Stomach (tissue), 8 donors: ENCODE measurements at regions not wholly inside any gene's neighbourhood (a gene's known extent, or its start where the extent isn't known, plus 50 kb on each side); places are given as distances from the start of the nearest gene placed in this dataset.
A peak's percentile ranks its signal among the peaks of the same experiment; 100 is the strongest.

Source experiments
- DNase-seq, 2 donors: peaks; one replicate each; pipeline versions ENCODE4 v3.0.0 to v3.0.0-alpha.2; 2013 to 2019
- H3K27ac ChIP-seq, 5 donors: fragments of 200-600 bp in 4 of 5; sonication (generic) in 4 of 5; one replicate each; pipeline ENCODE4 v1.5.1; 2013 to 2019; ENCODE audit warnings: mild to moderate bottlenecking in 1 of 5, moderate library complexity in 1 of 5
- H3K27me3 ChIP-seq, 3 donors: fragments of 200-600 bp; sonication (generic); one replicate each; pipeline ENCODE4 v1.5.1; 2017 to 2019; ENCODE audit warnings: mixed run types in 1 of 3
- H3K36me3 ChIP-seq, 4 donors: fragments of 200-600 bp; sonication (generic); 1 replicate in 3 of 4; 2 replicates in 1 of 4; pipeline ENCODE4 v1.5.1; 2016 to 2019
- H3K4me1 ChIP-seq, 4 donors: fragments of 200-600 bp; sonication (generic); one replicate each; pipeline ENCODE4 v1.5.1; 2016 to 2019
- H3K4me3 ChIP-seq, 4 donors: fragments of 200-600 bp; sonication (generic) in 3 of 4; one replicate each; pipeline ENCODE4 v1.5.1; 2016 to 2019; ENCODE audit warnings: mild to moderate bottlenecking in 1 of 4
- H3K9me3 ChIP-seq, 4 donors: fragments of 200-600 bp; sonication (generic); one replicate each; pipeline ENCODE4 v1.5.1; 2016 to 2019
- CTCF ChIP-seq, 7 experiments: fragments of 450-650 bp in 4 of 7; fragments of 200-600 bp in 3 of 7; sonication (generic) in 3 of 7; IDR thresholded peaks; one replicate each; pipeline ENCODE4 v1.5.1; 2016 to 2019; ENCODE audit warnings: antibody characterized with exemption in 7 of 7, control low read depth in 2 of 7, mild to moderate bottlenecking in 1 of 7
- EP300 ChIP-seq: sonication (generic); formaldehyde crosslinking; IDR thresholded peaks from one replicate; pipeline ENCODE4 v1.6.1; 2017; ENCODE audit warnings: antibody characterized with exemption
- POLR2A ChIP-seq, 4 donors: fragments of 450-650 bp; IDR thresholded peaks; one replicate each; pipeline ENCODE4 v1.6.1; 2016; ENCODE audit warnings: antibody characterized with exemption in 4 of 4, control low read depth in 2 of 4, mild to moderate bottlenecking in 1 of 4, moderate library complexity in 1 of 4
- POLR2AphosphoS5 ChIP-seq, 3 donors: sonication (generic); formaldehyde crosslinking; IDR thresholded peaks; one replicate each; pipeline ENCODE4 v1.6.1; 2016; ENCODE audit warnings: antibody characterized with exemption in 3 of 3
- WGBS, 5 donors: extraction: QIAGEN DNeasy Blood & Tissue Kit in 3 of 5; methylation state at CpG; one replicate each; pipeline versions ENCODE4 v1.1.5 to v1.1.7; 2013 to 2018; 5-methylcytosine and 5-hydroxymethylcytosine counted together
- intact Hi-C: fragments of 100-400 bp; cut with DNase I; formaldehyde crosslinking; loops from one replicate; pipeline ENCODE4 v1.15.1; 2023; ENCODE audit warnings: low total_unique reads
- donor health status: healthy with polysubstance abuse.
- donor health status: Bipolar disorder and iron deficiency.
- donor health status: healthy.

GRCh38 chr9:81772144-81772543 lies 82.8 kb upstream of the TLE1 start:
- no peaks in the 10 kb centered on the region for H3K27me3 ChIP-seq
- H3K36me3 ChIP-seq, result no peaks in the 10 kb centered on the region
- intact Hi-C loops, result no loop called here
- peaks cover 0 to 4% (median 2%) of the 10 kb centered on the region in 4 donors for H3K9me3 ChIP-seq
- H3K4me3 ChIP-seq, result no peak overlapping the region
- no peaks in the 10 kb centered on the region for H3K4me1 ChIP-seq
- no peak for DNase-seq
- H3K27ac ChIP-seq, result no peak overlapping the region
- TF ChIP-seq POLR2A (IDR thresholded peaks at IDR 0.05), result no peak
- no peak for TF ChIP-seq POLR2AphosphoS5 (IDR thresholded peaks at IDR 0.05)
- no peak for TF ChIP-seq CTCF (IDR thresholded peaks at IDR 0.05)
- TF ChIP-seq EP300, result no peak
- 7 to 23% (median 17%) methylated on average over 1 of the region's 1 CpG for WGBS, 5 donors

GRCh38 chr9:81776390-81776789 lies 87.0 kb upstream of the TLE1 start:
- Histone ChIP-seq H3K27ac (no peak overlapping the region), H3K27me3 (no peaks in the 10 kb centered on the region), H3K9me3 (no peaks in the 10 kb centered on the region), H3K36me3 (no peaks in the 10 kb centered on the region), H3K4me1 (no peaks in the 10 kb centered on the region), H3K4me3 (no peak overlapping the region)
- intact Hi-C loops, result no loop called here
- DNase-seq, result peak in 1 of 2 donors; percentile 24
- TF ChIP-seq CTCF (IDR thresholded peaks at IDR 0.05), result no peak
- no peak for TF ChIP-seq POLR2A (IDR thresholded peaks at IDR 0.05)
- no peak for TF ChIP-seq POLR2AphosphoS5 (IDR thresholded peaks at IDR 0.05)
- no peak for TF ChIP-seq EP300
- WGBS, 5 donors, result 47 to 85% (median 70%) methylated on average over 1 of the region's 1 CpG

GRCh38 chr9:81776834-81777233 lies 87.5 kb upstream of the TLE1 start:
- peak; percentile 36 to 51 for DNase-seq
- Histone ChIP-seq H3K4me3 (no peak overlapping the region), H3K36me3 (no peaks in the 10 kb centered on the region), H3K27me3 (no peaks in the 10 kb centered on the region), H3K4me1 (no peaks in the 10 kb centered on the region), H3K27ac (no peak overlapping the region), H3K9me3 (no peaks in the 10 kb centered on the region)
- intact Hi-C loops, result no loop called here
- TF ChIP-seq EP300 (no peak), POLR2AphosphoS5 (IDR thresholded peaks at IDR 0.05) (no peak), CTCF (IDR thresholded peaks at IDR 0.05) (no peak), POLR2A (IDR thresholded peaks at IDR 0.05) (no peak)
- WGBS, 5 donors, result 43 to 67% (median 56%) methylated on average over 2 of the region's 2 CpGs

- intact Hi-C loops, result no loop called here
- TF ChIP-seq POLR2AphosphoS5 (IDR thresholded peaks at IDR 0.05) (no peak), EP300 (no peak), CTCF (IDR thresholded peaks at IDR 0.05) (no peak), POLR2A (IDR thresholded peaks at IDR 0.05) (no peak)
- DNase-seq, result no peak
- H3K4me1 ChIP-seq, result no peaks in the 10 kb centered on the region
- H3K9me3 ChIP-seq, result no peaks in the 10 kb centered on the region
- H3K4me3 ChIP-seq, result no peak overlapping the region
- WGBS, 5 donors, result 50 to 68% (median 58%) methylated on average over 3 of the region's 3 CpGs
- no peak overlapping the region for H3K27ac ChIP-seq
- no peaks in the 10 kb centered on the region for H3K36me3 ChIP-seq
- no peaks in the 10 kb centered on the region for H3K27me3 ChIP-seq
Measured at GRCh38 chr9:81777482-81777881, 88.1 kb upstream of the TLE1 start.
